ENCODE measurements at regions not wholly inside any gene's neighbourhood (a gene's known extent, or its start where the extent isn't known, plus 50 kb on each side); places are given as distances from the start of the nearest gene placed in this dataset.

GRCh38 chr5:82419559-82420332, 141.6 kb upstream of the RPS23 start:
- Histone ChIP-seq H3K27me3 (ENCODE audit: control insufficient read depth, insufficient read depth, low read length) (no peaks in the 10 kb centered on the region), H3K4me3 (ENCODE audit: insufficient read depth, low read depth, low read length) (no peak overlapping the region), H3K36me3 (replicated peaks; ENCODE audit: control insufficient read depth, insufficient read depth, low read length) (no peaks in the 10 kb centered on the region)
- peak; percentile 21 for DNase-seq

DNA sequence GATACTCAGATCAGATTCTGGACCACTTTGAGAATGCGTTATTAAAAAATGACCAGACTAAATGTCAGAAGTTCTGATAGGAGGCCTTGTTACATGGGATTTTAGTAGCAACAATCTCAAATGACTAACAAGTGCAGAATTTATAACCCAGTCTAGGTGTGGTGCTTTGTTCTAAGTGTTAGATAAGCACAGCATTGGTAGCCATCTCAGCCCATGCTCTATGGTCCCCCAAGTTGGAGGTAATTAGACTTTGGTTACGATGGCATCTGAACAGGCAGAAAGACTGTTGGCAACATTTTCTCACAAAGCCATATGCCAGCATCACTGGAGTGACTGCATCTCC, 140.4 kb upstream of the RPS23 start:
- Histone ChIP-seq H3K36me3 (replicated peaks; ENCODE audit: control insufficient read depth, insufficient read depth, low read length) (no peaks in the 10 kb centered on the region), H3K27me3 (ENCODE audit: control insufficient read depth, insufficient read depth, low read length) (no peaks in the 10 kb centered on the region), H3K4me3 (ENCODE audit: insufficient read depth, low read depth, low read length) (no peak overlapping the region)
- no peak for DNase-seq

- Histone ChIP-seq H3K27me3 (ENCODE audit: control insufficient read depth, insufficient read depth, low read length) (no peaks in the 10 kb centered on the region), H3K4me3 (ENCODE audit: insufficient read depth, low read depth, low read length) (no peak overlapping the region), H3K36me3 (replicated peaks; ENCODE audit: control insufficient read depth, insufficient read depth, low read length) (no peaks in the 10 kb centered on the region)
- DNase-seq, result no peak
Measured at GRCh38 chr5:82417776-82418607, 139.8 kb upstream of the RPS23 start.

DNA sequence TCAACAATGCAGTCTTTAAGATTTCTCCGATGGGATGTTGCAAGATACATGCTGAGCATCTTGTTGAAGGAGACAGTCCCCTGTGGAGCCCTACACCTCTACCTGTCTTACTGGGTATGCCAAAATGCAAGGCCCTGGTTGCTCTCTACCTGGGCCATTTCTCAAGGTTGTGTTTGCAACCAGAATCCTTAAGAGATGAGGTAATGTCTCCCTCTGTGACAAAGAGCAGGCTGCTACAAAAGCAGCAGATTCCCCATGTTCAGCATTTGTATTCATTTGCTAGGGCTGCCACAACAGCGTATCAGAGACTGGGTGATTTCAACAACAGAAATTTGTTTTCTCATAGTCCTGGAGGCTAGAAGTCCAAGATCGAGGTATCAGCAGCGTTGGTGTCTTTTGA, 138.4 kb upstream of the RPS23 start:
- no peak overlapping the region for H3K4me3 ChIP-seq (ENCODE audit: insufficient read depth, low read depth, low read length)
- no peaks in the 10 kb centered on the region for H3K27me3 ChIP-seq (ENCODE audit: control insufficient read depth, insufficient read depth, low read length)
- DNase-seq, result no peak
- no peaks in the 10 kb centered on the region for H3K36me3 ChIP-seq (replicated peaks; ENCODE audit: control insufficient read depth, insufficient read depth, low read length)

- H3K4me3 ChIP-seq (ENCODE audit: insufficient read depth, low read depth, low read length), result no peak overlapping the region
- no peak for DNase-seq
- no peaks in the 10 kb centered on the region for H3K36me3 ChIP-seq (replicated peaks; ENCODE audit: control insufficient read depth, insufficient read depth, low read length)
- no peaks in the 10 kb centered on the region for H3K27me3 ChIP-seq (ENCODE audit: control insufficient read depth, insufficient read depth, low read length)
Measured at GRCh38 chr5:82414041-82414388, 135.9 kb upstream of the RPS23 start.

DNA sequence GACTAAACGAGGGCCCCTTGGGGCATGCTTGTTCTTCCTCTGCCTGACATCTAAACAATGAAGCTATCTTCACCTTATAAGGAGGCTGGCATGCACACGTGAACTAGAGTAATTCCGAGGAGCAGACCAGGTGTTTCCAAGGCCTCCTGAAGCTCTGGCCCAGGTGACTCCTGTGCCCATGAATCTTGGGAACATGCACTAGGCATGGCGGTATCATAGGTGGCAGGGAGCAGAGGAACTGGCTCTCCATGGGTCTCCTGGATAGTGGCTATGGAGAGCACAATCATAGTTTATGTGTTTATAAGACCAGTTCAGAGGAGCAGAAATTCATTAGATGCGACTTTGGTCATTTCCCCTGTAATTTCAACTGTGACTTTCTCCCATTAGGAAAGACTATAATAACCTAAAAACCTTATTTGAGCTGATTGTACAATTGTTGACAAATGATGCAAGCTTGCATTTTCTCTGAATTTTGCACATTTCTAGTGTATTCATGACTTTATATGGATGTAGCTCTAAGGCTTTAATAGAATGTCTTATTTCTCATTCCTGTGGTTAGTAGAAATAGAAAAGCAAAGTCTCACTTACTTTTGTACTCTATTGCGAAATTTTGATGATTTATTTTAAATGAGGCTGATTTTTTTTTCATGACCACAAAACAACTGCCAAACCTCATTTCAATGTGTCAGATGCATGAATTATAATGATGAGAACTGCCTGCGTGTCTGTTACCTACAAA, 135.3 kb upstream of the RPS23 start:
- no peaks in the 10 kb centered on the region for H3K27me3 ChIP-seq (ENCODE audit: control insufficient read depth, insufficient read depth, low read length)
- no peaks in the 10 kb centered on the region for H3K36me3 ChIP-seq (replicated peaks; ENCODE audit: control insufficient read depth, insufficient read depth, low read length)
- DNase-seq, result no peak
- H3K4me3 ChIP-seq (ENCODE audit: insufficient read depth, low read depth, low read length), result no peak overlapping the region

GRCh38 chr5:82408033-82408432, 129.9 kb upstream of the RPS23 start:
- no peaks in the 10 kb centered on the region for H3K36me3 ChIP-seq (replicated peaks; ENCODE audit: control insufficient read depth, insufficient read depth, low read length)
- no peak for DNase-seq
- no peaks in the 10 kb centered on the region for H3K27me3 ChIP-seq (ENCODE audit: control insufficient read depth, insufficient read depth, low read length)
- no peak overlapping the region for H3K4me3 ChIP-seq (ENCODE audit: insufficient read depth, low read depth, low read length)

GRCh38 chr5:82406205-82406773, 128.1 kb upstream of the RPS23 start:
- no peaks in the 10 kb centered on the region for H3K27me3 ChIP-seq (ENCODE audit: control insufficient read depth, insufficient read depth, low read length)
- H3K36me3 ChIP-seq (replicated peaks; ENCODE audit: control insufficient read depth, insufficient read depth, low read length), result no peaks in the 10 kb centered on the region
- no peak for DNase-seq
- no peak overlapping the region for H3K4me3 ChIP-seq (ENCODE audit: insufficient read depth, low read depth, low read length)

DNA sequence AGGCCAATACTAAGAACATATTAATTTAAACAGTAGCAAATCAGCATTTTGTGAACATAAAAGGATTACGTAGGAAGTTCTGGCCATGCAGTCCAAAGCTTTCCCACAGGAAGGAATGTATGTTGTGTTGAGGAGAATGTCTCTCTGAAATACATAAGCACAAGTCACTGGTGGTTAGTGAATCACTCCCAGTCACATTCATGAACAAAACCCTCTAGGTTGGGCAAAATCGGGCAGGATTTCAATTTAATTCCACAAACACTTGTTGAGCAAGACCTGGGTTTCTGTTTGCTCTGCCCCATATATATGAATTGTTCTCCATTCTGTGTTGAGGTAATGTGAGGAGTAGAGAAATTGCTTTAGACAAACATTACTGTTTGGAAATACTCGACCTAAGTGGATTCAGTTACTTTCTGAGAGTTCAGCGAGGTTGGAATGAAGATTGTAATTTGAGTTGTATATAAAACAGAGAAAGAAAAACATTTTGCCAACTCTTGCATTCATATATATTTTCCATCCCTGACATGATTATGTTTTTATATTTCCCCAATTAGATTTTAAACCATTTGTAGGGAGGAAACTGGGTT, 127.6 kb upstream of the RPS23 start:
- no peak overlapping the region for H3K4me3 ChIP-seq (ENCODE audit: insufficient read depth, low read depth, low read length)
- no peaks in the 10 kb centered on the region for H3K27me3 ChIP-seq (ENCODE audit: control insufficient read depth, insufficient read depth, low read length)
- no peak for DNase-seq
- H3K36me3 ChIP-seq (replicated peaks; ENCODE audit: control insufficient read depth, insufficient read depth, low read length), result no peaks in the 10 kb centered on the region

- Histone ChIP-seq H3K4me3 (ENCODE audit: insufficient read depth, low read depth, low read length) (no peak overlapping the region), H3K36me3 (replicated peaks; ENCODE audit: control insufficient read depth, insufficient read depth, low read length) (no peaks in the 10 kb centered on the region), H3K27me3 (ENCODE audit: control insufficient read depth, insufficient read depth, low read length) (no peaks in the 10 kb centered on the region)
- DNase-seq, result no peak
Measured at GRCh38 chr5:82405161-82405560, 127.0 kb upstream of the RPS23 start.

DNA sequence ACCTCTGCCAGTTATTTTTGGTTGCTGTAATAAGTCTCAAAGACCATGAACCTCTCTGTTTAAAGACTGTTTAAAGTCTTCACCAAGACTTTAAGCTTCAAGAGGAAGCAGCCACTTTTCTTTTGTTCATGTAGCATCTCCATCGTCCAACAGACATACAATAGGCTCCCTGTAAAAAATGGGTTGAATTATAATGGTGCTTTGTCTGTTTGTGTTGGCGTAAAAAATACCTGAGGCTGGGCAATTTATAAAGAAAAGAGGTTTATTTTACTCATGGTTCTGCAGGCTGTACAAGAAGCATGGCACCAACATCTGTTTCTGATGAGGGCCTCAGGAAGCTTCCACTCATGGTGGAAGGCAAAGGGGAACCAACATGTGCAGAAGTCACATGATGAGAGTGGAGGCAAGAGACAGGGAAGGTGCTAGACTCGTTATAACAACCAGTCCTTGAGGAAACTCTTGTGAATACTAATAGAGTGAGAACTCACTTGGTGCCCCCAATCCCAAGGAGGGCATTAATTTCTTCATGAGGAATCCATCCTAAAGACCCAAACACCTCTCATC, 126.3 kb upstream of the RPS23 start:
- no peak for DNase-seq
- Histone ChIP-seq H3K27me3 (ENCODE audit: control insufficient read depth, insufficient read depth, low read length) (no peaks in the 10 kb centered on the region), H3K4me3 (ENCODE audit: insufficient read depth, low read depth, low read length) (no peak overlapping the region), H3K36me3 (replicated peaks; ENCODE audit: control insufficient read depth, insufficient read depth, low read length) (no peaks in the 10 kb centered on the region)

DNA sequence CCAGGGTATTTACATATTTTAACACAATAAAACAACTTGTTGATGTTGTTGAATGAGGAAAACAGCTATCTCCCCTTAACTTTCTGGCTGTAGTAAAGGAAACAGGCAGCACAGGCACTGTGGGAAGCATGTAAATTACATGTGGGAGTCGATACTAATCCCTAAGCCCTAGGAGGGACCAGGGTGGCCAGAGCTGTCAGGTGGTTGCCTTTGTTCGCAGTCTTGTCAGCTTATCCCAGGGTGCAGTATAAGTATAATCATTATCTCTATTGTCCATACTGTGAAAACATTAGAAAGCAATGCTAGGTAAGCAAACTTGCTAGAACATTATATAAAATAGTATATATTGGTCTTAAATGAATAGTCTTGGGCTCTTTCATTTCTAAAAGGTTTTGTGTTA, 125.6 kb upstream of the RPS23 start:
- Histone ChIP-seq H3K4me3 (ENCODE audit: insufficient read depth, low read depth, low read length) (no peak overlapping the region), H3K27me3 (ENCODE audit: control insufficient read depth, insufficient read depth, low read length) (no peaks in the 10 kb centered on the region), H3K36me3 (replicated peaks; ENCODE audit: control insufficient read depth, insufficient read depth, low read length) (no peaks in the 10 kb centered on the region)
- DNase-seq, result no peak

DNA sequence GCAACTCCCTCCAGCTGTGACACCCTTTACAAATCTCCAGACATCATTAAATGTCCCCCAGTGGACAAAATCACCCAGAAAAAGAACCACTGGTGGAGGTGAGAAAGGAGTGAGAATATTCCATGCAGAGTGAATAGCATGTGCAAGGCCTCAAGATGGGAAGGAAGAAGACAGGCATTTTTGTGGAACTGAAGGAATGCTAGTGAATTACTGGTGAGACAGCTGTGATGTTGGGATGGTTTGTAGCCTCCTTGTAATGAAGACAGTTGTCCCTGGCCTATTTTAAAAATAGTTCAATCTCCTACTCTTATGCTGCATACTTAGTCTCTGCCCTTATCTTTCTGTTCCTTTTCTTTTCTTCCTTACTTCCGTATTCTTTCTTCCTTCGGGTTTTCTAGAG, 124.9 kb upstream of the RPS23 start:
- no peak overlapping the region for H3K4me3 ChIP-seq (ENCODE audit: insufficient read depth, low read depth, low read length)
- no peaks in the 10 kb centered on the region for H3K27me3 ChIP-seq (ENCODE audit: control insufficient read depth, insufficient read depth, low read length)
- H3K36me3 ChIP-seq (replicated peaks; ENCODE audit: control insufficient read depth, insufficient read depth, low read length), result no peaks in the 10 kb centered on the region
- DNase-seq, result no peak

DNA sequence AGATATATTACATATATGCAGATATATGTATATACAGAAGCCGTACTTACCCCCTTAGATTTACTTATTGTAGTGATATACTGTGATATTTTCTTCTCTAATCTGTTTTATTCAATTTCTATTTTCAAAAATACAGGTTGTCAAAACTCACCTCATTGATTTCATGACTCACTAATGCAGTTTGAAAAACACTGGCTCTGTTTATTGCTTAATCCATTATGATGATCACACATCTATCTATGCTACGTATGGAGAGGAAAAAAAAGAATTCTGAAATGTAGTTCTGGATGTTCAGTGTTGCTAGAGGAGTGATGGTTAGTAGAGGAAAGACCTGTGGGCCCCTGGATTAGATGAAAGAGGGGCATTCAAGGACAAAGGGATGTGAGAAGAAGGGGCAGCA, 121.0 kb upstream of the RPS23 start:
- H3K4me3 ChIP-seq (ENCODE audit: insufficient read depth, low read depth, low read length), result no peak overlapping the region
- H3K27me3 ChIP-seq (ENCODE audit: control insufficient read depth, insufficient read depth, low read length), result no peaks in the 10 kb centered on the region
- no peak for DNase-seq
- no peaks in the 10 kb centered on the region for H3K36me3 ChIP-seq (replicated peaks; ENCODE audit: control insufficient read depth, insufficient read depth, low read length)
